BJ (cell line): ENCODE measurements at regions not wholly inside any gene's neighbourhood (a gene's known extent, or its start where the extent isn't known, plus 50 kb on each side); places are given as distances from the start of the nearest gene placed in this dataset.

Source experiments
- CTCF ChIA-PET: fragments of 350-600 bp; formaldehyde crosslinking; extraction: SDS; loops from one replicate; lab custom pipeline; 2021; ENCODE audit warnings: antibody characterized with exemption, inconsistent platforms; lab: Yijun Ruan, JAX
- POLR2A ChIA-PET: fragments of 300-600 bp; sonication (Branson Sonifier 250); formaldehyde crosslinking; extraction: SDS; loops from one replicate; lab custom pipeline; 2021; ENCODE audit warnings: antibody characterized with exemption; lab: Charles Lee
- DNase-seq: peaks from one replicate; pipeline ENCODE4 v3.0.0-alpha.2; 2011; ENCODE audit warnings: low read depth
- H3K27me3 ChIP-seq: 2 replicates; pipeline ENCODE4 v1.6.0; 2011; ENCODE audit warnings: low read length; ENCODE audit not compliant: control insufficient read depth, insufficient read depth
- H3K36me3 ChIP-seq: 2 replicates; pipeline ENCODE4 v1.5.1; 2011; ENCODE audit warnings: low read length; ENCODE audit not compliant: control insufficient read depth, insufficient read depth
- H3K4me3 ChIP-seq: 2 replicates; pipeline ENCODE4 v1.5.1; 2011; ENCODE audit warnings: low read depth, mild to moderate bottlenecking, control low read depth, low read length
- TF ChIP-seq, protein P1 (sequence below): IDR thresholded peaks from 2 replicates; pipeline ENCODE4 v1.5.1; 2011; ENCODE audit warnings: low read depth, mild to moderate bottlenecking, control low read depth, inconsistent platforms, low read length, moderate library complexity; ENCODE audit not compliant: insufficient read depth

DNA sequence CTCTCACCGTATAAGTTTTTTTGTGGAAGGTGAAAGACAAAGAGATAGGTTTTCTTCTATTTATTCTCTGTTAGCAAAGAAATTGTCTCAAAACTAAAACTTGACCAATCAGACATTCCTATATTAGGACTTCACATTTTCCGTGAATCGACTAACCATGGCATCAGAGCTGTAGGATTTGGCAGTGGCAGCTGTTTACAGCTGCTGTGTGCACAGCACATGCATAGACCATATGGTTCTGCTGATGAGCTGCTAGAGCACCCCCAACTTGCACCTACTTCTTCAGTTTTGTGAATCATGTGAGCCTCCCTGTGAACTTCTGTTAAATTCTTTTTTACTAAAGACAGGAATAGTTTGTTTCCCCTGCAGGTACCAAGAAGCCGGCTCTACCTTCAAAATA lies 157.9 kb downstream of the RFX6 start:
- no peak overlapping the region for H3K4me3 ChIP-seq
- H3K27me3 ChIP-seq = no peaks in the 10 kb centered on the region
- ChIA-PET CTCF (no interaction called here), POLR2A (no interaction called here)
- TF ChIP-seq, protein P1, sequence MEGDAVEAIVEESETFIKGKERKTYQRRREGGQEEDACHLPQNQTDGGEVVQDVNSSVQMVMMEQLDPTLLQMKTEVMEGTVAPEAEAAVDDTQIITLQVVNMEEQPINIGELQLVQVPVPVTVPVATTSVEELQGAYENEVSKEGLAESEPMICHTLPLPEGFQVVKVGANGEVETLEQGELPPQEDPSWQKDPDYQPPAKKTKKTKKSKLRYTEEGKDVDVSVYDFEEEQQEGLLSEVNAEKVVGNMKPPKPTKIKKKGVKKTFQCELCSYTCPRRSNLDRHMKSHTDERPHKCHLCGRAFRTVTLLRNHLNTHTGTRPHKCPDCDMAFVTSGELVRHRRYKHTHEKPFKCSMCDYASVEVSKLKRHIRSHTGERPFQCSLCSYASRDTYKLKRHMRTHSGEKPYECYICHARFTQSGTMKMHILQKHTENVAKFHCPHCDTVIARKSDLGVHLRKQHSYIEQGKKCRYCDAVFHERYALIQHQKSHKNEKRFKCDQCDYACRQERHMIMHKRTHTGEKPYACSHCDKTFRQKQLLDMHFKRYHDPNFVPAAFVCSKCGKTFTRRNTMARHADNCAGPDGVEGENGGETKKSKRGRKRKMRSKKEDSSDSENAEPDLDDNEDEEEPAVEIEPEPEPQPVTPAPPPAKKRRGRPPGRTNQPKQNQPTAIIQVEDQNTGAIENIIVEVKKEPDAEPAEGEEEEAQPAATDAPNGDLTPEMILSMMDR = no peak
- no peak for DNase-seq
- no peaks in the 10 kb centered on the region for H3K36me3 ChIP-seq

DNA sequence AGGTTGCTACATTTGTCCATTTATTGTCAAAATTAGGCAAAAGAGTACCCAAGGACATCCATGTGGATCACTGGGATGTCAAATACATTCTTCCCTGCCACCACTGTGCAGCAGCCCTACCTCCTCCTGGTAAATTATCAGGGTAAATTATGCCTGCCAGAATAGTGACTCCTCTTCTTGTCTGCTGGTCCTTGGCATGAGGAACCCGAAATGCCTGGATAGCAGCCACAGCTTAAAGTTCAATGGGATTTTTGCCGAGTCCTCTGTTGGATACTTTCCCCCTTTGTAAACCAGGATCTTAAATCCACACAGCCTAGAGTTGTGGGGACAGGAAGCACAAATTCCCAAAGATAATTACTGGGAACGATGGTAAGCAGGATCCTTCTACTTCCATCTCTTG lies 173.3 kb downstream of the RFX6 start:
- no peak for DNase-seq

DNA sequence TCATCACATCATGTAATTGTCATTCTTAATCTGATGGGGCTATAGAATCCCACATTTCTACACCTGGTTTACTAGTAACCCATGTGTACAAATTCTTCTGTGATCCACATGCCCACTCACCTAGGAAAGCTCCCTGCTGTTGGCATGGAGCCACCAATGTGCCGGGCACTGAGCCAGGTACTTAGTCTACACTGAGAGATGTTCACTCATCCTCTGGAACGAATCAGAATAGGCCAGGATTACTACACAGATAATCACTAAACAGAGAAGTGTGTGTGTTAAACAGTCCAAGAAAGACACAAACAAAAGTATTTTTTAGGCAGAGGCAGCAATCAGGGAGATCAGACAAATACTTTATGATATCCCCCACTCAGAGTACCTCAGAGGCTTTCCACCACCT lies 193.2 kb upstream of the VGLL2 start:
- POLR2A ChIA-PET = no interaction called here
- no peak overlapping the region for H3K4me3 ChIP-seq
- H3K27me3 ChIP-seq = no peaks in the 10 kb centered on the region
- DNase-seq = no peak
- H3K36me3 ChIP-seq = no peaks in the 10 kb centered on the region
- TF ChIP-seq, protein P1 = no peak
- CTCF ChIA-PET = no interaction called here

More for the DNA sequence above, 173.3 kb downstream of the RFX6 start:
- POLR2A ChIA-PET = no interaction called here
- no peak overlapping the region for H3K4me3 ChIP-seq
- H3K36me3 ChIP-seq = no peaks in the 10 kb centered on the region
- TF ChIP-seq, protein P1 = no peak
- H3K27me3 ChIP-seq = no peaks in the 10 kb centered on the region
- CTCF ChIA-PET = no interaction called here

DNA sequence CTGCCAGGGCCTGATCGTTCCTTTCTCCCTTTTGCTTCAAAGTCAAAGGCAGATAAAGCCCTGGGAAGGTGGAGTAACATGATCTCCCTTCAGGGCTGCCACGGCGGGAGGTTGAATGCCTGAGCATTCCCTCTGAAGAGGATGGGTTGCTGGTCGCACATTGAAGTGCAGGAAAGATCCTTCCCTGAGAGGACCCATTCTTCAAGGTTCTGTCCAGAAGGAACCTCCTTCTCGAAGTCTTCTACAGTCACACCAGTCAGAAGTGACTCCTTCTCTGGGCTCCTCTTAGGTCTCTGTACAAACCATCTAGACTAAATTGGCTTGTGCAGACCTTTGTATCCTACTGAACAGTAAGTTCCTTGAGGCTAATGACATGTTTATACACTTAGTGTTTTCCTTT lies 192.6 kb upstream of the VGLL2 start:
- H3K27me3 ChIP-seq = no peaks in the 10 kb centered on the region
- POLR2A ChIA-PET = no interaction called here
- no peaks in the 10 kb centered on the region for H3K36me3 ChIP-seq
- CTCF ChIA-PET = no interaction called here
- TF ChIP-seq, protein P1 = no peak
- H3K4me3 ChIP-seq = no peak overlapping the region
- DNase-seq = no peak

DNA sequence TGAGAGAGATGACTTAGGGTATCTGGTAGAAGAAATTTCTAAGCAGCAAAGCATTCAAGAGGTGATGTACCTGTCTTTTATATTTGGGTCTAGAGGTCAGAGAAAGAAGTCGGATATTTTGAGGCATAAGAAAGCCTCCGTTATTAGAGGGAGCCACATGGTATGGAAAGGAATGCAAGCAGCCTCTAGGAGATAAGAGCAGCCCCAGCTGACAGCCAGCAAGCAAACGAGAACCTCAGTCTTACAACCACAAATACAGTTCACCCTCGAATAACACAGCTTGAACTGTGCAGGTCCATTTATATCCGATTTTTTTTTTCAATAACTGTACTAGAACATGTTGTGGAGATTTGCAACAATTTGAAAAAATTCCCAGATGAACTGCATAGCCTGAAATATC lies 190.7 kb upstream of the VGLL2 start:
- TF ChIP-seq, protein P1 = no peak
- ChIA-PET CTCF (no interaction called here), POLR2A (no interaction called here)
- DNase-seq = no peak
- H3K4me3 ChIP-seq = no peak overlapping the region
- H3K27me3 ChIP-seq = no peaks in the 10 kb centered on the region
- H3K36me3 ChIP-seq = no peaks in the 10 kb centered on the region
